WI38 (cell line): ENCODE measurements at regions not wholly inside any gene's neighbourhood (a gene's known extent, or its start where the extent isn't known, plus 50 kb on each side); places are given as distances from the start of the nearest gene placed in this dataset.

ENCODE experiments used
- H3K4me3 ChIP-seq: 2 replicates; pipeline ENCODE4 v1.5.1; 2011; ENCODE audit warnings: low read depth, mild to moderate bottlenecking, control low read depth, low read length
- TF ChIP-seq, protein P1 (sequence below): IDR thresholded peaks from 2 replicates; pipeline ENCODE4 v1.5.1; 2012; ENCODE audit warnings: low read depth, mild to moderate bottlenecking, control low read depth, low read length

DNA sequence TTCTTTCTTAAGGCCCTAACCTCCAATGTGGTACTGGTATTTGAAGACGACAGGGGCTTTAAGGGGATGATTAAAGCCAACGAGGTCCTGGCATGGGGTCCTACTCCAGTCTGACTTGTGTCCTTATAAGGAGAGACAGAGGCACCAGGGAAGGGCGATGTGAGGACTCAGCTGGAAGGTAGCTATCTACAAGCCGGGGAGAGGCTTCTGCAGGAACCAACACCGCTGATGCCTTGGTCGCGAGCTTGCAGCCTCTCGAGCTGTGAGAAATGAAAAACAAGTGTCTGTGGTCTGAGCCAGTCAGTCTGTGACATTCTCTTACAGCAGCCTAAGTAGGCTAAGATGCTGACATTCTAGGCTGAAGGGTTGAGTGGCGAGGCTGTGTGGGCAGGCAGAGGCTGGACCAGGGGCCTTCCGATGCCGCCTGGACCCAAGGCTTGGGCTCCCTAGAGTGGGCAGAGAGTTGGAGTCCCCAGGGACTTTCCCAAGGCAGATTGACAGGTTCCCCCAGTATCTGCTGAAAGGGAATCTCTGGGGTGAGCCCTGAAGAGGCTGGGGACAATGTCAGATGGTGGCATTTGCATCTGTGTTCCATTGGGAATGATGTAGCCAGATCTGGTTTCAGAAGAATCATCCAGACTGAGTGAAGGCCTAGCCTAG, 322.9 kb upstream of the HS6ST1 start:
- TF ChIP-seq, protein P1, sequence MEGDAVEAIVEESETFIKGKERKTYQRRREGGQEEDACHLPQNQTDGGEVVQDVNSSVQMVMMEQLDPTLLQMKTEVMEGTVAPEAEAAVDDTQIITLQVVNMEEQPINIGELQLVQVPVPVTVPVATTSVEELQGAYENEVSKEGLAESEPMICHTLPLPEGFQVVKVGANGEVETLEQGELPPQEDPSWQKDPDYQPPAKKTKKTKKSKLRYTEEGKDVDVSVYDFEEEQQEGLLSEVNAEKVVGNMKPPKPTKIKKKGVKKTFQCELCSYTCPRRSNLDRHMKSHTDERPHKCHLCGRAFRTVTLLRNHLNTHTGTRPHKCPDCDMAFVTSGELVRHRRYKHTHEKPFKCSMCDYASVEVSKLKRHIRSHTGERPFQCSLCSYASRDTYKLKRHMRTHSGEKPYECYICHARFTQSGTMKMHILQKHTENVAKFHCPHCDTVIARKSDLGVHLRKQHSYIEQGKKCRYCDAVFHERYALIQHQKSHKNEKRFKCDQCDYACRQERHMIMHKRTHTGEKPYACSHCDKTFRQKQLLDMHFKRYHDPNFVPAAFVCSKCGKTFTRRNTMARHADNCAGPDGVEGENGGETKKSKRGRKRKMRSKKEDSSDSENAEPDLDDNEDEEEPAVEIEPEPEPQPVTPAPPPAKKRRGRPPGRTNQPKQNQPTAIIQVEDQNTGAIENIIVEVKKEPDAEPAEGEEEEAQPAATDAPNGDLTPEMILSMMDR: no peak

DNA sequence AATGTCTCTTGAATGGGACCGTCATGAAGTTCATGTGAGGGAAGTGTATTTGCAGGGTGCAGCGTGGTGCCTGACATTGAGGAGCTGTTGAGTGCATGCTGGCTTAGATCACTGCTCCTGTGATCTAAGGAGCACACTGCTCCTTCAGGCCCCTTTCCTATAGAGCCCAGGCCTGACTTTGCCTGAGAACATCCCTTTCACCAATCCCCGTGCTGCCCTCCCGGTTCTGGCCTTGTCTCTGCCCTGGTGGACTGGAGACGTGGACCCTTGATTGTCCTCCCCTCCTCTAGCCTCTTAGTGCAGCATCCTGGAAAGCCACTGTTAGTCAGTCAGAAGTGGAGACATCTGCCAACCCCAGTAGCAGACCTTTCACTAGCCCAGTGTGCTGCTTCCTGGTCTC, 323.6 kb upstream of the HS6ST1 start:
- TF ChIP-seq, protein P1: no peak

More for the DNA sequence above, 322.9 kb upstream of the HS6ST1 start:
- H3K4me3 ChIP-seq: no peak overlapping the region

DNA sequence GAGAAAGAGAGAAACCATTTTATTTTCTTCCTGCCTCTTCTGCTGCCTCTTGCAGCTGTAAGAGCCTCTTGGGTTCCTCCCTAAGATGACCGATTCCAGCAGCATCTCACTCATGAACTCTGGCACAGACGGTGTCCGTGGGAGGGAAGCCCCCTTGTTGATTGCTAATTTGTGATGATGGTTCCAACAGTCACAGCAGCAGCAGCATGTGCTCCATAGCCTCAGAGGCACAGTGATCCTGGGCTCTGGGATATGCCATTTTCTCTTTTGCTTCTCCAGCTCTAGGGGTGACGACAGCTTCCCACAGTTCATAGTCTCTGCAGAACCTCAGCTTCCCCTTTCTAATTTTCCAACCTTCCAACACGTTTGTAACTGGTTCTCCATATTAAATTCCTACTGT, 324.2 kb upstream of the HS6ST1 start:
- H3K4me3 ChIP-seq: no peak overlapping the region
- TF ChIP-seq, protein P1: no peak

More for the DNA sequence above, 323.6 kb upstream of the HS6ST1 start:
- H3K4me3 ChIP-seq: no peak overlapping the region

DNA sequence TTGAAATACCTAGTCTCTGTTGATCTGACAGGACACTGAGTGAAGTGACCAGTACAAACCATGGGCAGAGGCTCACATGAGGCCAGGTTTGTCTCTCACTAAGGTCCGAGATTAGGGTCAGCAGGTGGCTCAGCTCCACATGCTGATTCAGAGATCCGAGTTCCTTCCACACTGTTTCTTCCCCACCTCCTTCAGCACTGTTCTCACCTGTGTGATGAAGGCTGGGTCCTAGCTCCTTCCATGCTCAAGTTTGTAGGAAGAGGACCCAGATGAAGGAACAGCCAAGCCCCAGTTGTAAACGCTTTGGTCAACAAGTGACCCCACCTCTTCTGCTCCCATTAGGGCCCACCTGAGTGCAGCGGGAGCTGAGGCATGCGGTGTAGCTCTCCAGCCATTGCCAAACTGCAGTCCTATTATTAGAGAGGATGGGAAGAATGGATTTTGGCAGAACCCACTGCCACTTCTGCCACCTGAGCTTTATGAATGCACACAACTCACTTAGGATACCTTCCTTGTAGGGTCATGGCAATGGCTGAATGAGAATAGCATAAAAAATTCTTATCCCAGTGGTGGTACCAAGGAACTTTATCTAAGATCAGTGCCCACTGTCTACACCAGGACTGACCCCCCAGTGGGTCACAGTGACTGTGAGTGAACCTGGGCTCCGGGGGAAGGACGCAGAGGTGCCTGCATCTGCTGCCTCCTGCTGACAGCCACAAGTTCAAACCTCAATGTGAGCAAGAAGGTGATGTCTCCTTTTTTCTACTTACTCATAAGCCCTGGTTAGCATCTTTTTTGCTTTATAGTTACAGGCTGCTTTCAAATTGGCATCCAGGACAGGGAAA, 324.8 kb upstream of the HS6ST1 start:
- H3K4me3 ChIP-seq: no peak overlapping the region
- TF ChIP-seq, protein P1: no peak

DNA sequence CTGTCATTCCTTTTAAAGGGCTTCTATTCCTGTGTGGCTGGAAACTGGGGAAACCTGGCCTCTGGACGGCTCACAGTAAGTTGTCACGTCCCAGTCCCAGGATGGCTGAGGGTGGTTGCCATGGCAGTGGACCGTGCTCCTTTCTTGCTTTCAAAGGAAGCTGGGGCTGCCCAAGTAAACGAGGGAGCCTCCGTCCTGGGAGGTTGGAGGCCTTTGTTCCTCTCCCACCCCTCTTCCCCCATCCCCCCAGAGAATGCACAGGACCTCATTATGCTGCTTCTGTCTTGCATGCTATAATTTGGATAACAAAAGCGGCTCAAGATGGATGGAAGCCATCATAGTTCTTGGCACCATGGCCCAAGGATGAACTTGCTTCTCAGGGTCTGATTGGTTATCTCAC, 325.5 kb upstream of the HS6ST1 start:
- no peak overlapping the region for H3K4me3 ChIP-seq
- TF ChIP-seq, protein P1: no peak

DNA sequence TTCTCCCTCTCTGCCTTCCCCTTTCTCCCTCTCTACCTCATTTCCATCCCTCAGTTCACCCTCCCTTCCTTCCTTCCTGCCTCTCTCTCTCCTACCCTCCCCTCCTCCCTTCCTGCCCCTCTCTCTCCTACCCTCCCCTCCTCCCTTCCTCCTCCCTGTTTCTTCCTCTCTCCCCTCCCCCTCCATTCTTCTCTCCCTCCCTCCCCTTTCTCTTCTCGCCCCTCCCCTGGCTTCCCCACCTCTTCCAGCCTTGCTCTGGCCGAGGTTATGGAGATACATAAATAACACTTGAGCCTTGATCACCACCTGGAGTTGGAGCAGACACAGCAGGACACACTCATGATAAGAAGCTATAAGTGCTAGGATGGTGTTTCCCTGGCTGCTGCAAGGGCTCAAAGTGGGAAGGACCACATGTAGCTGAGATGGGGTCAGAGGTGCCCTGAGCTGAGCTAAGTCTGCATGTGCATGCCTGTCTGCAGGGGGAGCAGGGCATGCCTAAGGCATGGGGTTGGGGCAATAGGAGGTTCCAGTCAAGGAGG, 326.1 kb upstream of the HS6ST1 start:
- H3K4me3 ChIP-seq: no peak overlapping the region
- TF ChIP-seq, protein P1: 0 out of 2 replicates have a peak, but pooled peaks have one; percentile 17

DNA sequence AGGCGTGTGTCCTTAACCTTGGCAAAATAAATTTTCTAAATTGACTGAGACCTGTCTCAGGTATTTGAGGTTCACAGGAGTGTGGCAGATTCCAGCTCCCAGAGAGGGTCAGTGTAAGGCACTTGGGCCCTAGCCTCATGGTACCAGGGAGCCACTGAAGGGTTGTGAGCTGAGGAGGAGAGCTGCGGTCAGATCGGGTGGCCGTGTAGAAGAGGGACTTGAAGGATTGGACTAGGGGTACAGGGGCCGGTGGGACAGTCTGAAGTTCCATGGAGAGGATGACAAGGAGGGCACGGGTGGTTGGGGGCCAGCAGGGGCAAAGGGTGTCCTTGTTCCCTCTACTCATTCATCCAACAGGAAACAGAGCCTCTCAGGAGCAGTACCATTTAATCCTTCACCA, 327.0 kb upstream of the HS6ST1 start:
- TF ChIP-seq, protein P1: no peak
- no peak overlapping the region for H3K4me3 ChIP-seq
